ENCODE measurements at regions not wholly inside any gene's neighbourhood (a gene's known extent, or its start where the extent isn't known, plus 50 kb on each side); places are given as distances from the start of the nearest gene placed in this dataset.

DNA sequence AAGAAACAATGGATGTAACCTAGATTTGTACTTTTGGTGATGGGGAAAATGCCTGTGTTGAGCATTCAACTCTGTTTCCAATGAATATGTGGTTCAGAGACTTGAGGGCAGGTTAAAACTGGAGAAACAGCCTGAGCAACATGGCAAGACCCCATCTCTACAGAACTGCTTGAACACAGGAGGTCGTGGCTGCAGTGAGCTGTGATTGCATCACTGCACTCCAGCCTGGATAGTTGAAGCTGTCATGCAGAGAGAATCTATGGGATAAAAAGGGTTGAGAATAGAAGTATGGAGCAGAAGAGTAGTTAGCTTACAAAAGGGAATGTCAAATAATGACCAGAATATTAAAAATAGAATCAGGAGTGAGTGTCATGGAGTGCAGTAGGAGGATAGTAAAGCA, 134.8 kb upstream of the PDE5A start:
- Histone ChIP-seq H3K36me3 (ENCODE audit: insufficient read depth, low read length) (no peaks in the 10 kb centered on the region), H4K20me1 (ENCODE audit: insufficient read depth, low read length, poor library complexity, severe bottlenecking) (no peaks in the 10 kb centered on the region), H3K79me2 (ENCODE audit: insufficient read depth, low read length) (no peaks in the 10 kb centered on the region), H3K4me2 (ENCODE audit: low read depth, low read length, poor library complexity, severe bottlenecking) (no peak overlapping the region), H3K9me3 (ENCODE audit: insufficient read depth, low read depth, low read length) (no peaks in the 10 kb centered on the region), H2AFZ (ENCODE audit: low read length) (no peak overlapping the region), H3K9ac (ENCODE audit: low read depth, low read length, poor library complexity, severe bottlenecking) (no peak overlapping the region), H3K9me2 (replicated peaks; ENCODE audit: low read depth, low read length) (no peaks in the 10 kb centered on the region), H3F3A (ENCODE audit: low read depth) (no peaks in the 10 kb centered on the region), H3K27me3 (ENCODE audit: insufficient read depth, low read length, poor library complexity, severe bottlenecking) (no peaks in the 10 kb centered on the region), H3K4me3 (ENCODE audit: low read length, poor library complexity, severe bottlenecking) (no peak overlapping the region), H3K4me1 (ENCODE audit: insufficient read depth, low read length, poor library complexity, severe bottlenecking) (no peaks in the 10 kb centered on the region)
- TF ChIP-seq, protein P1, sequence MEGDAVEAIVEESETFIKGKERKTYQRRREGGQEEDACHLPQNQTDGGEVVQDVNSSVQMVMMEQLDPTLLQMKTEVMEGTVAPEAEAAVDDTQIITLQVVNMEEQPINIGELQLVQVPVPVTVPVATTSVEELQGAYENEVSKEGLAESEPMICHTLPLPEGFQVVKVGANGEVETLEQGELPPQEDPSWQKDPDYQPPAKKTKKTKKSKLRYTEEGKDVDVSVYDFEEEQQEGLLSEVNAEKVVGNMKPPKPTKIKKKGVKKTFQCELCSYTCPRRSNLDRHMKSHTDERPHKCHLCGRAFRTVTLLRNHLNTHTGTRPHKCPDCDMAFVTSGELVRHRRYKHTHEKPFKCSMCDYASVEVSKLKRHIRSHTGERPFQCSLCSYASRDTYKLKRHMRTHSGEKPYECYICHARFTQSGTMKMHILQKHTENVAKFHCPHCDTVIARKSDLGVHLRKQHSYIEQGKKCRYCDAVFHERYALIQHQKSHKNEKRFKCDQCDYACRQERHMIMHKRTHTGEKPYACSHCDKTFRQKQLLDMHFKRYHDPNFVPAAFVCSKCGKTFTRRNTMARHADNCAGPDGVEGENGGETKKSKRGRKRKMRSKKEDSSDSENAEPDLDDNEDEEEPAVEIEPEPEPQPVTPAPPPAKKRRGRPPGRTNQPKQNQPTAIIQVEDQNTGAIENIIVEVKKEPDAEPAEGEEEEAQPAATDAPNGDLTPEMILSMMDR (conservative IDR thresholded peaks at IDR 0.05; ENCODE audit: low read length): no peak
- no peak for TF ChIP-seq EZH2phosphoT487 (IDR thresholded peaks at IDR 0.05; ENCODE audit: borderline replicate concordance)

DNA sequence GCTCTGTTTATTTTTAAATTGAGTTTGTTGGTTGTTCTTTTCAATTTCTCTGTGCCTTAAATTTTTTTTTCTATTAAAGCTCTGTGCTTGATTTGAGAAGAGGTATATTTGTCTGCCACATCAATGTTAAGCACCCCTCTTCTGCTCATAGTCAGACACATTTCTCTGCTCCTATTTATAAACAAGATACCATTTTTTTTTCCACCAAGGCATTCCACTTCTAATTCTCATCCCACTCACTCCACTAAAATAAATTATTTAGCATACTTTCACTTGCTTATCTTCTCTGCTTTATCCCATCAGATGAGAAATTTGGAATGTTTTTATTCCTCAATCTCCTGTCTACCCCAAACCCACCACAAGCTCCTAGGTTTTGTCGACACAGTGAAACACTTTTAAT, 127.0 kb upstream of the PDE5A start:
- Histone ChIP-seq H3K4me2 (ENCODE audit: low read depth, low read length, poor library complexity, severe bottlenecking) (no peak overlapping the region), H3K79me2 (ENCODE audit: insufficient read depth, low read length) (no peaks in the 10 kb centered on the region), H3K27me3 (ENCODE audit: insufficient read depth, low read length, poor library complexity, severe bottlenecking) (no peaks in the 10 kb centered on the region), H3K4me3 (ENCODE audit: low read length, poor library complexity, severe bottlenecking) (no peak overlapping the region), H4K20me1 (ENCODE audit: insufficient read depth, low read length, poor library complexity, severe bottlenecking) (no peaks in the 10 kb centered on the region), H3F3A (ENCODE audit: low read depth) (no peaks in the 10 kb centered on the region), H3K9me3 (ENCODE audit: insufficient read depth, low read depth, low read length) (no peaks in the 10 kb centered on the region), H3K36me3 (ENCODE audit: insufficient read depth, low read length) (no peaks in the 10 kb centered on the region), H2AFZ (ENCODE audit: low read length) (no peak overlapping the region), H3K4me1 (ENCODE audit: insufficient read depth, low read length, poor library complexity, severe bottlenecking) (no peaks in the 10 kb centered on the region), H3K9ac (ENCODE audit: low read depth, low read length, poor library complexity, severe bottlenecking) (no peak overlapping the region), H3K9me2 (replicated peaks; ENCODE audit: low read depth, low read length) (no peaks in the 10 kb centered on the region)
- no peak for TF ChIP-seq EZH2phosphoT487 (IDR thresholded peaks at IDR 0.05; ENCODE audit: borderline replicate concordance)
- TF ChIP-seq, protein P1 (conservative IDR thresholded peaks at IDR 0.05; ENCODE audit: low read length): no peak

DNA sequence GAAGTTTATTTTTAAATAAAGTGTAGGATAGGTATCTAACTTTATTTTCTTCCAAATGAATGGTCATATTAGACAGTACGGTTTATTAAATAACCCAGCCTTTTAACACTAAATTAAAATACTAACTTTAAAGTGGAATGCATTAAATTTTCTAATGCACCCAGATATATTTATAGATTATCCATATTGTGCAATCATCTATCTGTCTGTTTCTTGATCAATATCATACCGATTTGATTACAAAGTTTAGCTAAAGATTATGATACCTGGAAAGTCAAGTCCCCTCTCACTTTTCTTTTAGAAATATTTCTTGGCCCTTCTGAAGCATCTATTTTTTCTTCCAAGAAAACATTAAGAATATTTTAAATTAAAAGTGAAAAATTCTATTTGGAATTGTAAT, 124.3 kb upstream of the PDE5A start:
- Histone ChIP-seq H4K20me1 (ENCODE audit: insufficient read depth, low read length, poor library complexity, severe bottlenecking) (no peaks in the 10 kb centered on the region), H3F3A (ENCODE audit: low read depth) (no peaks in the 10 kb centered on the region), H3K79me2 (ENCODE audit: insufficient read depth, low read length) (no peaks in the 10 kb centered on the region)

More for the DNA sequence above, 124.3 kb upstream of the PDE5A start:
- Histone ChIP-seq H3K4me3 (ENCODE audit: low read length, poor library complexity, severe bottlenecking) (no peak overlapping the region), H3K4me2 (ENCODE audit: low read depth, low read length, poor library complexity, severe bottlenecking) (no peak overlapping the region), H3K36me3 (ENCODE audit: insufficient read depth, low read length) (no peaks in the 10 kb centered on the region), H3K4me1 (ENCODE audit: insufficient read depth, low read length, poor library complexity, severe bottlenecking) (no peaks in the 10 kb centered on the region), H2AFZ (ENCODE audit: low read length) (no peak overlapping the region), H3K27me3 (ENCODE audit: insufficient read depth, low read length, poor library complexity, severe bottlenecking) (no peaks in the 10 kb centered on the region), H3K9me2 (replicated peaks; ENCODE audit: low read depth, low read length) (no peaks in the 10 kb centered on the region), H3K9me3 (ENCODE audit: insufficient read depth, low read depth, low read length) (no peaks in the 10 kb centered on the region), H3K9ac (ENCODE audit: low read depth, low read length, poor library complexity, severe bottlenecking) (no peak overlapping the region)
- no peak for TF ChIP-seq EZH2phosphoT487 (IDR thresholded peaks at IDR 0.05; ENCODE audit: borderline replicate concordance)
- TF ChIP-seq, protein P1 (conservative IDR thresholded peaks at IDR 0.05; ENCODE audit: low read length): no peak
